ENCODE measurements at regions not wholly inside any gene's neighbourhood (a gene's known extent, or its start where the extent isn't known, plus 50 kb on each side); places are given as distances from the start of the nearest gene placed in this dataset.
A peak's percentile ranks its signal among the peaks of the same experiment; 100 is the strongest.

GRCh38 chr3:82509106-82509842, 747.8 kb upstream of the GBE1 start:
- TF ChIP-seq, protein P1, sequence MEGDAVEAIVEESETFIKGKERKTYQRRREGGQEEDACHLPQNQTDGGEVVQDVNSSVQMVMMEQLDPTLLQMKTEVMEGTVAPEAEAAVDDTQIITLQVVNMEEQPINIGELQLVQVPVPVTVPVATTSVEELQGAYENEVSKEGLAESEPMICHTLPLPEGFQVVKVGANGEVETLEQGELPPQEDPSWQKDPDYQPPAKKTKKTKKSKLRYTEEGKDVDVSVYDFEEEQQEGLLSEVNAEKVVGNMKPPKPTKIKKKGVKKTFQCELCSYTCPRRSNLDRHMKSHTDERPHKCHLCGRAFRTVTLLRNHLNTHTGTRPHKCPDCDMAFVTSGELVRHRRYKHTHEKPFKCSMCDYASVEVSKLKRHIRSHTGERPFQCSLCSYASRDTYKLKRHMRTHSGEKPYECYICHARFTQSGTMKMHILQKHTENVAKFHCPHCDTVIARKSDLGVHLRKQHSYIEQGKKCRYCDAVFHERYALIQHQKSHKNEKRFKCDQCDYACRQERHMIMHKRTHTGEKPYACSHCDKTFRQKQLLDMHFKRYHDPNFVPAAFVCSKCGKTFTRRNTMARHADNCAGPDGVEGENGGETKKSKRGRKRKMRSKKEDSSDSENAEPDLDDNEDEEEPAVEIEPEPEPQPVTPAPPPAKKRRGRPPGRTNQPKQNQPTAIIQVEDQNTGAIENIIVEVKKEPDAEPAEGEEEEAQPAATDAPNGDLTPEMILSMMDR (IDR thresholded peaks at IDR 0.05; ENCODE audit: insufficient read depth, low read length, severe bottlenecking) = no peak
- Histone ChIP-seq H3K4me3 (ENCODE audit: low read depth, low read length) (no peak overlapping the region), H3K36me3 (ENCODE audit: control insufficient read depth, insufficient read depth, low read length) (no peaks in the 10 kb centered on the region), H3K27me3 (ENCODE audit: control insufficient read depth, insufficient read depth, low read length) (no peaks in the 10 kb centered on the region)
- DNase-seq (ENCODE audit: low read depth) (peak; percentile 7), FAIRE-seq (peak; percentile 36)

DNA sequence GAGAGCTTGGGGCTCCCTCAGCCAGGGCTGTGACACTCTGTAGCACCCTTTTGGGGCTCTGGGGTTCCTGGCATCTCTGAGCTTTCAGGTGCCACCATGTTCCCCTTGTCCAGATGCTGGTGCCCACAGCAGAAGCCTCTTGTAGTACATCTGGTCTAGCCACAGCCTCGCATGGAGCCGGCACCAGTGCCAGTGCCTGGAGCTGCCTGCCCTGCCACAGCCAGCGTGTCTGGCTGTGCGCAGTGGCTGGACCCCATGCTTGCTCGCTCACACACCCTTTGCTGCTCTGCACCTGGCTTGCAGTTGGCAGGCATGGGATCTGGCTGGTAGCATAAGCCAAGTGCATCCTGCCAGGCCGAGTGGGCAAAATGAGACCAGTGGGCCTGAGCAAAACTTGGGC, 744.8 kb upstream of the GBE1 start:
- DNase-seq (ENCODE audit: low read depth) (no peak), FAIRE-seq (no peak)
- TF ChIP-seq, protein P1 (IDR thresholded peaks at IDR 0.05; ENCODE audit: insufficient read depth, low read length, severe bottlenecking) = no peak
- Histone ChIP-seq H3K36me3 (ENCODE audit: control insufficient read depth, insufficient read depth, low read length) (no peaks in the 10 kb centered on the region), H3K4me3 (ENCODE audit: low read depth, low read length) (no peak overlapping the region), H3K27me3 (ENCODE audit: control insufficient read depth, insufficient read depth, low read length) (no peaks in the 10 kb centered on the region)

DNA sequence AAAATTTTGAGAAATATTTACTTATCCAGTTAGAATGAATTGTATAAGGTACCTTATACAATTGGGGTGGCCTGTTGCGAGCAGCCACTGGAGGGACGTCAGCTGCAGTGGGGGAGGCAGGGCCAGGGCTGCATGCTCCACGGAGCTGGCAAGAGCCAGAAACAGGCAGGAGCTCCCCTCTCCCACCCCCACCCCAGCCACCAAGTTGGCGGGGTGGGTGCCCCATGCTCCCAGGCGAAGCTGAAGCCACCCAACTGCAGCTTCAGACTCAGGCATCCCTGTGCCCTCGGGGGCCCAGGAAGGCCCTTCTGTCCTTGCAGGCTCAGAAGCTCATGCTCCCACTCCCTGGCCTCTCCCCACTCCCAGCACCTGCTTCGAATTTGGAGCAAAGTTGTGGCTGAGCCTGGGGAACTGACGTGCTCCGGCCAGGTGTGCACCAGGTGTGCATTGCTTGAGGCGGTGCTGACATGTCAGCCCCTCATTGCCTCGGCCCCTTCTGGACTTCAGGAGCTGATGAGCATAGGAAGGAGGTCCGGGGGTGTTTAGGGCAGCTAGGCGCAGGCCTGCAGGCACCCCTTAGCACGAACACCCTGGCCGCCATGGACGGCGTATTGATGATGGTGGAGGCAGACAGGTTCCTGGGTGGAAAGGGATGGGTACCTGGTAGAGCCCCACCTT, 743.8 kb upstream of the GBE1 start:
- Histone ChIP-seq H3K4me3 (ENCODE audit: low read depth, low read length) (no peak overlapping the region), H3K27me3 (ENCODE audit: control insufficient read depth, insufficient read depth, low read length) (no peaks in the 10 kb centered on the region), H3K36me3 (ENCODE audit: control insufficient read depth, insufficient read depth, low read length) (no peaks in the 10 kb centered on the region)
- no peak for DNase-seq (ENCODE audit: low read depth)
- FAIRE-seq = no peak
- TF ChIP-seq, protein P1 (IDR thresholded peaks at IDR 0.05; ENCODE audit: insufficient read depth, low read length, severe bottlenecking) = no peak

DNA sequence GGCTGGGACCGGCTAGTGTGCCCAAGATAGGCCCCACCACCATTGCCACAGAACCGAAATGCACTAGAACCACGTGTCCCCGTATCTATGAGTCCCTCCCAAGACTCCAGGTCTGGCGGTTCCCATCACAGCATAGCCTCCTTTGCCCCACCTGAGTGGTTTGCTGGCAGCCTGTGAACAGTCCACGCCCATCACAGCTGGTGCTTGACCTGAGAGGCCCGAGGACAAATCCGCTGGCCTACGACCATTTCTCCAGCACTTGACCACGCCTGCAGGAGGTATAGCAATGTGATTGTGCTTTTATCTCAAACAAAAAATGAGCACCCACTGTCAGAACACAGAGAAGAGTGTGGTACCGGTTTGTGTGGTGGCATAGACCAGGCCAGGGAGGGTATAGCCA, 736.7 kb upstream of the GBE1 start:
- DNase-seq (ENCODE audit: low read depth) (no peak), FAIRE-seq (no peak)
- TF ChIP-seq, protein P1 (IDR thresholded peaks at IDR 0.05; ENCODE audit: insufficient read depth, low read length, severe bottlenecking) = no peak
- H3K27me3 ChIP-seq (ENCODE audit: control insufficient read depth, insufficient read depth, low read length) = no peaks in the 10 kb centered on the region
- H3K36me3 ChIP-seq (ENCODE audit: control insufficient read depth, insufficient read depth, low read length) = no peaks in the 10 kb centered on the region
- no peak overlapping the region for H3K4me3 ChIP-seq (ENCODE audit: low read depth, low read length)

DNA sequence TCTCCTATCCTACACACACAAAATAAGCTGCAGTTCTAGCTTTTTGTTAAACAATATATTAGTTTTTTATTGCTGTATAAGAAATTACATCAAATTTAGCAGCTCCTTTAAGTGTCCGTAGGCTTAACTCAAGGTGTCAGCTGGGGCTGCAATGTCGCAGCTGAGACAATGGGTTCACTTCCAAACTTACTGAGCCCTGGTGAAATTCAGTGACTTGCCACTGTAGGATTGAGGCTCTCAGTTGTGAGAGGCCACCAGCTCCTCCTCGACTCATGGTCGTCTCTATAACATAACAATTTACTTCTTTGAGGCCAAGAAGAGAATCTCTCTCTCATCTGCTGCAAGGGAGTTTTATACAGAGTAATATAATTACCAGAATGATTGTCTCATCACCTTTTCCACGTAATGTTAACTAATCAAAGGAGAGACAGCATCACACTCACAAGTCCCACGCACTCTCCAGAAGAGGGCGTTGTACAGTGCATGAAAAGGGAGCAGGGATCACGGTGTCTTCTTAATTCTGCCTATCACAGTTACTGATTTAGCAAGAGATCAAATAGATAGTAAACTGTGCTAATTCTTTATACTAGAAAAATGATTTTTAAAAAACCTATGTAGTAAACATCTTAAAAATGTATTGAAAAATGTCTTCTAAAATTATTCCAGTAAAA, 735.6 kb upstream of the GBE1 start:
- H3K36me3 ChIP-seq (ENCODE audit: control insufficient read depth, insufficient read depth, low read length) = no peaks in the 10 kb centered on the region
- TF ChIP-seq, protein P1 (IDR thresholded peaks at IDR 0.05; ENCODE audit: insufficient read depth, low read length, severe bottlenecking) = peak; percentile 52
- H3K27me3 ChIP-seq (ENCODE audit: control insufficient read depth, insufficient read depth, low read length) = no peaks in the 10 kb centered on the region
- FAIRE-seq (no peak), DNase-seq (ENCODE audit: low read depth) (peak; percentile 45)
- H3K4me3 ChIP-seq (ENCODE audit: low read depth, low read length) = no peak overlapping the region

Measured in bronchial epithelial cell (primary cell).